Dermis blood vessel endothelial cell (primary cell): ENCODE measurements at regions not wholly inside any gene's neighbourhood (a gene's known extent, or its start where the extent isn't known, plus 50 kb on each side); places are given as distances from the start of the nearest gene placed in this dataset.

Experiments used
- DNase-seq: peaks from one replicate; pipeline ENCODE4 v3.0.0; 2010

GRCh38 chr12:115160271-115161128 lies 476.5 kb upstream of the TBX3 start:
- DNase-seq, result no peak

GRCh38 chr12:115158816-115159215 lies 474.8 kb upstream of the TBX3 start:
- no peak for DNase-seq

- peak; percentile 38 for DNase-seq
Measured at GRCh38 chr12:115155665-115156645, 472.0 kb upstream of the TBX3 start.

- DNase-seq, result no peak
Measured at GRCh38 chr12:115149685-115150378, 465.9 kb upstream of the TBX3 start.

GRCh38 chr12:115149279-115149678 lies 465.3 kb upstream of the TBX3 start:
- no peak for DNase-seq

GRCh38 chr12:115147916-115148315 lies 463.9 kb upstream of the TBX3 start:
- no peak for DNase-seq

DNA sequence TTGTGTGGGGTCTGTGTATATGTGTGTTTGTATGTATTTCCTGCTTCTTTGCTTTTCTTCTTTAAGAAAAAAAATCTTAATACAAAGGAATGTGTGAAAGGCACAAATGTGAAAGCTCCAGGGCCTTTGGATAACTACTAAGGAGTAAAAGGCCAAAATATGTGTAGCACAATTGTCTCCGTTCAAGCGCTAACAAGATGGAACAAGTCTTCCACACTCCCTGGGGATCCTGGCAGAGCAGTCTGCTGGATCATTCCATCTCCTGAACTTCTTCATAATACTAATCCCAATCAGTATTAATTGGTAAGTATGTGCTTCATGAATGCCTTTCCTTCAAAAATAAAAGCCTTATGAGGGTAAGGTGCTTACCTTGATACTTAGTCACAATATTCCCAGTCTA lies 462.5 kb upstream of the TBX3 start:
- DNase-seq, result no peak

DNA sequence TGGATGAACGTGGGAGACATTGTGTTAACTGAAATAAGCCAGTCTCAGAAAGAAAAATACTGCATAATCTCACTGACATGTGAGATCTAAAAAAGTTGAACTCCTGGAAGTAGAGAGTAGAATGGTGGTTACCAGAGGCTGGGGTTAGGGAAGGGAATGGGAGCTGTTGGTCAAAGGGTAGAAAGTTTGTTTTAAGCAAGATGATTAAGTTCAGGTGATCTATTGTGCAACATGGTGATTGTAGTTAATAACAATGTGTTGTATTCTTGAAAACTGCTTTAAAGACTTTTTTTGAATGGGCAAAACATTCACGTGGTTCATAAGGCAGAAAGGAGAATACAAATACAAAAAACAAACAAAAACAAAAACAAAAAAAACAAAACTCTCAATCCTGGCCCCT lies 460.4 kb upstream of the TBX3 start:
- no peak for DNase-seq

DNA sequence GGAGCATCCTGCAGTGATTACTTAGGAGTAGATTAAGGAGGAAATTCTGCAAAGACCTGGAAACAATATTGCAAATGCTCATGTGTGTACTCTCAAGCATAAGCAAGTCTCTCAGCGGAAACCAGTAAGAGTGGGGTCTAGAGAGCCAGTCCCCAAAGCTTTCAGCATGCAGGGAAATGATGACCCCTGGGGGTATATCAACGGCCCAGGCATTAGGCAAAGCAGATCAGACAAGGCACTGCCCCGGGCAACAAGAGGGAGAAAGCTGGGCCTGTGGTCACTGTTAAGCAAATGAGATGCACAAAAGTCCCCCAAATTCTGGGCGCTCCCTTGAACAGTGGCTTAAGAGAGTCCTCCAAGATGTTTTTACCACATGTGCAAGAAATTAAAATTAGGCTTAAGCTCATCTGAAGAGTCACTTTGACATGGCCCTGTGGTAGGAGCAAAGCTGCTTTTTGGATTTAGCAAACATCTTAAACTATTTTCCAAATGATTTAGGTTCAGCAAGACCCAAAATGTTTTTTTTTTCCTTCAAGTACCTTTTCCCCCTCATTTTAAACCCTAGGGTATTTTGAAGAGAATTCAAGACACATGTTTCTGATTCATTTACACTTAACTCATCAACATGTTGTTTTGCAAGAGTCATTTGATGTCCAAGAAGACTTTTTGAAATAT lies 457.1 kb upstream of the TBX3 start:
- no peak for DNase-seq

DNA sequence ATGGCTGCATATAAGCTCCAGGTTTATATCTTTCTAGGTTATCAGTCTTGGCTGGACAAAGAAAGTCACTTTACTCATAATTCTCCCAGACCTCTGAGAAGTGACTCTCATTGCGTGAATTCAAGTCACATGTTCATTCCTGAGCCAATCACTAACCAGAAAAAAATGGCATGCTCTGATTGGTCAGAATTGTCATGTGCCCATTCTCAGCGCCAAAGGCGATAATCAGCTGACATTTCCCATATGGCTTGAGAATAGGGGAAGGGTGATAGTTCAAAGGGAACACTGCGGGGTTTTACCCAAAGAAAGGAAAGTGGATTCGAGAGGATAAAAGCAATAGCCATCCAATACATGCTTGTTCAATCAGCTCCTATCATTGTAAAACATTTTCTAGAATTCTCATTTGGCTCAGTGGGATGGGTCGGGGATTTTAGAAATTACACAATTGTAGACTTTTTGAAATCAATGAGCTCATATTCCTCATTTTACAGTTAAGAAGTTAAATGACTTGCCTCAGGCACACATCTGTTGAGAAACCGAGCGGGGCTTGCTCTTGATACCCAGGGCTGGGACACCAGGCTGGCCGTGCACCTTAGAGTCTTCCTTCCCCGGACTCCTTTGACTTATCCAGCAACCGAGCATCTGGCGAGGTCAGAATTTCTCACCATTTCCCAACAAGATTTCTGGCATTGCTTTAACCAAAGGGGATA lies 454.0 kb upstream of the TBX3 start:
- no peak for DNase-seq

GRCh38 chr12:115135800-115136211 lies 451.8 kb upstream of the TBX3 start:
- DNase-seq, result no peak

DNA sequence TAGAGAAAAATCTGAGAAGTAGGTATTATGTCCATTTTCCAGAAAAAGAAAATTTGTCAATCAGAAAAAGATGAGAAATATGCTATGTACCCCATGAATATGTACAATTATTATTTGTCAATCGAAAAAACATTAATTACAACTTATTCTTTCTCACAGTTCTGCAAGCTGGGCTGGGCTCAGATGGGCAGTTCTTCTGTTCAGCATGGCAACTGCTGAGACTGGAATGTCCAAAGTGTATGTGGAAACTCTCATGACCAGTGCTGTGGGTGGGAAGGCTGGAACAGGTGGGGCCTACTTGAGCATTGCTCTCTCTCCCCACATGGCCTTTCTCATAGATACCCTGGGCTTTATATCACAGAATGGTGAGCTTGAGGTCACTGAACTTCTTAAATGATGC lies 450.3 kb upstream of the TBX3 start:
- no peak for DNase-seq

- no peak for DNase-seq
Measured at GRCh38 chr12:115132905-115133304, 448.9 kb upstream of the TBX3 start.

GRCh38 chr12:115132145-115132544 lies 448.2 kb upstream of the TBX3 start:
- DNase-seq, result no peak

DNA sequence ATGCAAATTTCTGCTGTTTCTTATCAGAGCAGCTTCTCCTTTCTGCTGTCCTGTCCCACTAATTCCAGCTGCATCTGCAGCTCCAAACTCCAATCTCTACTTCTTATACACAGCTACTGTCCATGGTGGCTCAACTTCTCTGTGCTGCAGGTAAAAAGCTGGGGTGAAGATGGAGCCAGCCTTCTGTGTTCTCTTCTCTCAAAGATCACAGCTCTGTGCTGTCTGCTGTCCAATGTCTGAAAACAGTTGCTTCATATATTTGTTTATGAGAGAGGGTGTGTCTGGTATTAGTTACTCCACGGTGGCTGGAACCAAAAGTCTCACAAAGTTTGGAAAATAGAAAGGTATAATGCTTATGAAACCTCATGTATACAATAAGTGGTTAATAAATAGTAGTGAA lies 445.8 kb upstream of the TBX3 start:
- no peak for DNase-seq

- DNase-seq, result no peak
Measured at GRCh38 chr12:115121053-115121452, 437.1 kb upstream of the TBX3 start.

DNA sequence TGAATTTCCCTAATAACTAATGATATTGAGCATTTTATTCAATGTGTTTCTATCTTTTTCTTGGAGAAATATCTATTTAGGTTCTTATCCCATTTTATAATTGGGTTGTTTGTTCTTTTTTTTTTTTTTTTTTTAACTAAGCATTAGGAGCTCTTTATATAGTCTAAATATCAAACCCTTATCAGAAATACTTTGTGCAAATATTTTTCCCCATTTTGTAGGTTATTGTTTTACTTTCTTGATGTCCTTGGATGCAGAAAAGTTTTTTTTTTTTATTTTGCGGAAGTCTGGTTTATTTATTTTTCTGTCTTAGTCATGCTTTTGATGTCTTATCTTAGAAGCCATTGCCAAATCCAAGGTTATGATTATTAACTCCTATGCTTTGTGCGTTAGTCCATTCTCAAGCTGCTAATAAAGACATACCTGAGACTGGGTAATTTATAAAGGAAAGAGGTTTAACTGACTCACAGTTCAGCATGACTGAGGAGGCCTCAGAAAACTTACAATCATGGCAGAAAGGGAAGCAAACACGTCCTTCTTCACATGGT lies 434.3 kb upstream of the TBX3 start:
- no peak for DNase-seq

DNA sequence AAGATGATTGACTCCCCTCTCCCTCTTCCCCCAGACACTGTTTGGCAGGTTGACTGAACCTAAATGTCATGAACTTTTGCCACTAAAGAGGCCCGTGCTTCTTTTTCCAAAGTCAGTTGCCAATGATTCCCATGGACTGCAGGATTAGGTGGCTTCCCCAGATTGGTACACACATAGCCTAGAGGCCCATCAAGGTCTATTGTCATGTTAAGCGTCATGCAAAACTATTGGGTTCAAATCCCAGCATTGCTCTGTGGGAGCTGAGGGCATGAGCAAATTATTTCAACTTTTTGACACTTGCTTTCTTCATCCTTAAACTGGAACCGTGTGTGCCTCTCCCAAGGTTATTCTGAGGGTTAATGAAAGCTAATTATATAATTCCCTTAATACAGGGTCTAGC lies 430.2 kb upstream of the TBX3 start:
- no peak for DNase-seq

DNA sequence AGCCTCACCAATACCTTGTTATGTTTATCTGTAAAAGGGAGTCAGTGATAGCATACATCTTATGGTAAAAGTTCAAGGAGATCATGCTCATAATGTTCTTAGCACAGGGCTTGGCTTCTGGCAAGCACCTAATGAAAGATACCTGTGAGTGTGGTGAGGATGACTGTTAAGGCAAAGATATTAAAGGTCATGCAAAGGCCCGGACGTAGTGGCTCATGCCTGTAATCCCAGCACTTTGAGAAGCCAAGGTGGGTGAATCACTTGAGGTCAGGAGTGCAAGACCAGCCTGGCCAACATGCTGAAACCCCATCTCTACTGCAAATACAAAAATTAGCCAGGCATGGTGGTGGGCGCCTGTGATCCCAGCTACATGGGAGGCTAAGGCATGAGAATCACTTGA lies 425.9 kb upstream of the TBX3 start:
- DNase-seq, result no peak

GRCh38 chr12:115108129-115109100 lies 424.4 kb upstream of the TBX3 start:
- DNase-seq, result no peak
